ENCODE measurements at regions not wholly inside any gene's neighbourhood (a gene's known extent, or its start where the extent isn't known, plus 50 kb on each side); places are given as distances from the start of the nearest gene placed in this dataset.

GRCh38 chr3:31016196-31016595 is 121.7 kb upstream of the GADL1 start:
- TF ChIP-seq EP300 (IDR thresholded peaks at IDR 0.05) (no peak), CTCF (IDR thresholded peaks at IDR 0.05) (no peak), POLR2A (IDR thresholded peaks at IDR 0.05) (no peak), POLR2AphosphoS5 (IDR thresholded peaks at IDR 0.05) (no peak)

GRCh38 chr3:31022716-31023115 is 128.3 kb upstream of the GADL1 start:
- Histone ChIP-seq H3K36me3 (no peaks in the 10 kb centered on the region), H3K4me1 (no peaks in the 10 kb centered on the region), H3K27me3 (no peaks in the 10 kb centered on the region), H3K9me3 (peaks cover 0 to 12% (median 6%) of the 10 kb centered on the region in 4 donors), H3K27ac (no peak overlapping the region), H3K4me3 (no peak overlapping the region)
- peak in 1 of 2 donors; percentile 15 for DNase-seq
- intact Hi-C loops (cut with DNase I; ENCODE audit: low total_unique reads): no loop called here
- no peak for TF ChIP-seq EP300 (IDR thresholded peaks at IDR 0.05)
- no peak for TF ChIP-seq CTCF (IDR thresholded peaks at IDR 0.05)
- TF ChIP-seq POLR2A (IDR thresholded peaks at IDR 0.05): no peak
- TF ChIP-seq POLR2AphosphoS5 (IDR thresholded peaks at IDR 0.05): no peak

More at GRCh38 chr3:31016196-31016595, 121.7 kb upstream of the GADL1 start:
- H3K4me3 ChIP-seq: no peak overlapping the region
- intact Hi-C loops (cut with DNase I; ENCODE audit: low total_unique reads): no loop called here
- no peaks in the 10 kb centered on the region for H3K4me1 ChIP-seq
- no peak overlapping the region for H3K27ac ChIP-seq
- DNase-seq: no peak
- H3K9me3 ChIP-seq: no peaks in the 10 kb centered on the region
- no peaks in the 10 kb centered on the region for H3K36me3 ChIP-seq
- 31 to 69% (median 54%) methylated on average over 2 of the region's 2 CpGs for WGBS, 5 donors
- no peaks in the 10 kb centered on the region for H3K27me3 ChIP-seq

GRCh38 chr3:31025541-31025940 is 131.1 kb upstream of the GADL1 start:
- 83 to 92% (median 90%) methylated on average over 2 of the region's 2 CpGs for WGBS, 5 donors
- intact Hi-C loops (cut with DNase I; ENCODE audit: low total_unique reads): no loop called here

GRCh38 chr3:31027191-31027761 is 132.8 kb upstream of the GADL1 start:
- intact Hi-C loops (cut with DNase I; ENCODE audit: low total_unique reads): no loop called here
- Histone ChIP-seq H3K4me3 (no peak overlapping the region), H3K9me3 (peaks cover 0 to 21% (median 14%) of the 10 kb centered on the region in 4 donors), H3K4me1 (no peaks in the 10 kb centered on the region), H3K36me3 (no peaks in the 10 kb centered on the region), H3K27ac (no peak overlapping the region), H3K27me3 (no peaks in the 10 kb centered on the region)
- DNase-seq: no peak
- WGBS, 5 donors: 72 to 88% (median 78%) methylated on average over 1 of the region's 1 CpG
- TF ChIP-seq EP300 (IDR thresholded peaks at IDR 0.05) (no peak), CTCF (IDR thresholded peaks at IDR 0.05) (no peak), POLR2A (IDR thresholded peaks at IDR 0.05) (no peak), POLR2AphosphoS5 (IDR thresholded peaks at IDR 0.05) (no peak)

More at GRCh38 chr3:31025541-31025940, 131.1 kb upstream of the GADL1 start:
- H3K27ac ChIP-seq: no peak overlapping the region
- H3K9me3 ChIP-seq: peaks cover 0 to 21% (median 14%) of the 10 kb centered on the region in 4 donors
- no peaks in the 10 kb centered on the region for H3K4me1 ChIP-seq
- H3K4me3 ChIP-seq: no peak overlapping the region
- no peak for DNase-seq
- no peaks in the 10 kb centered on the region for H3K27me3 ChIP-seq
- TF ChIP-seq EP300 (IDR thresholded peaks at IDR 0.05) (no peak), CTCF (IDR thresholded peaks at IDR 0.05) (no peak), POLR2AphosphoS5 (IDR thresholded peaks at IDR 0.05) (no peak), POLR2A (IDR thresholded peaks at IDR 0.05) (no peak)
- H3K36me3 ChIP-seq: no peaks in the 10 kb centered on the region

All from stomach (tissue), 8 donors.